RPMI7951 (cell line): ENCODE measurements at regions not wholly inside any gene's neighbourhood (a gene's known extent, or its start where the extent isn't known, plus 50 kb on each side); places are given as distances from the start of the nearest gene placed in this dataset.

Source experiments
- DNase-seq: peaks from one replicate; pipeline ENCODE4 v3.0.0-alpha.2; 2012; ENCODE audit warnings: low read depth

GRCh38 chr1:222996310-222996975 is 146.6 kb downstream of the TLR5 start:
- DNase-seq = peak; percentile 18

GRCh38 chr1:223000632-223001031 is 142.4 kb downstream of the TLR5 start:
- DNase-seq = no peak

- DNase-seq = peak; percentile 20
These were observed 141.1 kb downstream of the TLR5 start for GRCh38 chr1:223001653-223002634.

- no peak for DNase-seq
These were observed 139.5 kb downstream of the TLR5 start for GRCh38 chr1:223003549-223003948.

- no peak for DNase-seq
These were observed 136.7 kb downstream of the TLR5 start for GRCh38 chr1:223006371-223006770.

- DNase-seq = no peak
These were observed 136.0 kb downstream of the TLR5 start for GRCh38 chr1:223006917-223007648.

GRCh38 chr1:223007935-223008334 is 135.1 kb downstream of the TLR5 start:
- DNase-seq = no peak

GRCh38 chr1:223008808-223009207 is 134.2 kb downstream of the TLR5 start:
- no peak for DNase-seq

- no peak for DNase-seq
These were observed 133.6 kb downstream of the TLR5 start for GRCh38 chr1:223009406-223009805.

- peak; percentile 45 for DNase-seq
These were observed 132.2 kb downstream of the TLR5 start for GRCh38 chr1:223010582-223011504.

- DNase-seq = no peak
These were observed 131.6 kb downstream of the TLR5 start for GRCh38 chr1:223011505-223011856.

GRCh38 chr1:223012176-223012788 is 130.8 kb downstream of the TLR5 start:
- DNase-seq = no peak

- no peak for DNase-seq
These were observed 130.1 kb downstream of the TLR5 start for GRCh38 chr1:223012938-223013337.

GRCh38 chr1:223014142-223014873 is 128.7 kb downstream of the TLR5 start:
- DNase-seq = no peak

- DNase-seq = no peak
These were observed 126.7 kb downstream of the TLR5 start for GRCh38 chr1:223016381-223016780.

- DNase-seq = no peak
These were observed 126.2 kb downstream of the TLR5 start for GRCh38 chr1:223016890-223017289.

- DNase-seq = no peak
These were observed 125.8 kb downstream of the TLR5 start for GRCh38 chr1:223017291-223017690.

GRCh38 chr1:223018534-223018933 is 124.5 kb downstream of the TLR5 start:
- DNase-seq = no peak

- no peak for DNase-seq
These were observed 123.8 kb downstream of the TLR5 start for GRCh38 chr1:223019256-223019655.

GRCh38 chr1:223020770-223021169 is 122.3 kb downstream of the TLR5 start:
- DNase-seq = no peak
